Urinary bladder (tissue), 3 donors: ENCODE measurements at regions not wholly inside any gene's neighbourhood (a gene's known extent, or its start where the extent isn't known, plus 50 kb on each side); places are given as distances from the start of the nearest gene placed in this dataset.
"Not testable (repeated sequence)": the region's sequence is repeated elsewhere in the genome, so short reads cannot be mapped to it uniquely, and the experiment has no call there.

Source experiments
- DNase-seq: peaks from one replicate; pipeline ENCODE4 v3.0.0-alpha.2; 2015; ENCODE audit errors: extremely low spot score
- H3K27ac ChIP-seq: one replicate; pipeline ENCODE4 v1.5.1; 2013; ENCODE audit warnings: low read depth, mild to moderate bottlenecking, moderate library complexity
- H3K36me3 ChIP-seq: one replicate; pipeline ENCODE4 v1.6.1; 2013; ENCODE audit warnings: mild to moderate bottlenecking, moderate library complexity; ENCODE audit not compliant: insufficient read depth
- H3K4me1 ChIP-seq: one replicate; pipeline ENCODE4 v1.6.1; 2013; ENCODE audit warnings: mild to moderate bottlenecking, moderate library complexity; ENCODE audit not compliant: insufficient read depth
- H3K4me3 ChIP-seq: one replicate; pipeline ENCODE4 v1.5.1; 2013; ENCODE audit warnings: low read depth, low read length
- WGBS: extraction: QIAGEN DNeasy Blood & Tissue Kit; methylation state at CpG from one replicate; pipeline ENCODE4 v1.1.7; 2013; 5-methylcytosine and 5-hydroxymethylcytosine counted together
- donor health status: healthy with polysubstance abuse.
- donor health status: healthy.

GRCh38 chr3:106482451-106482850 lies 613.6 kb upstream of the CBLB start:
- H3K27ac ChIP-seq: no peak overlapping the region
- H3K4me3 ChIP-seq: no peak overlapping the region
- no peaks in the 10 kb centered on the region for H3K4me1 ChIP-seq
- WGBS: 61% methylated on average over 5 of the region's 5 CpGs
- DNase-seq: no peak
- no peaks in the 10 kb centered on the region for H3K36me3 ChIP-seq

GRCh38 chr3:106485217-106485616 lies 616.4 kb upstream of the CBLB start:
- no peak for DNase-seq
- Histone ChIP-seq H3K36me3 (no peaks in the 10 kb centered on the region), H3K4me3 (no peak overlapping the region), H3K27ac (peak overlapping the region; percentile 10), H3K4me1 (no peaks in the 10 kb centered on the region)

GRCh38 chr3:106485802-106486201 lies 617.0 kb upstream of the CBLB start:
- Histone ChIP-seq H3K27ac (no peak overlapping the region), H3K4me1 (no peaks in the 10 kb centered on the region), H3K36me3 (no peaks in the 10 kb centered on the region), H3K4me3 (no peak overlapping the region)
- DNase-seq: no peak
- 72% methylated on average over 3 of the region's 3 CpGs for WGBS

DNA sequence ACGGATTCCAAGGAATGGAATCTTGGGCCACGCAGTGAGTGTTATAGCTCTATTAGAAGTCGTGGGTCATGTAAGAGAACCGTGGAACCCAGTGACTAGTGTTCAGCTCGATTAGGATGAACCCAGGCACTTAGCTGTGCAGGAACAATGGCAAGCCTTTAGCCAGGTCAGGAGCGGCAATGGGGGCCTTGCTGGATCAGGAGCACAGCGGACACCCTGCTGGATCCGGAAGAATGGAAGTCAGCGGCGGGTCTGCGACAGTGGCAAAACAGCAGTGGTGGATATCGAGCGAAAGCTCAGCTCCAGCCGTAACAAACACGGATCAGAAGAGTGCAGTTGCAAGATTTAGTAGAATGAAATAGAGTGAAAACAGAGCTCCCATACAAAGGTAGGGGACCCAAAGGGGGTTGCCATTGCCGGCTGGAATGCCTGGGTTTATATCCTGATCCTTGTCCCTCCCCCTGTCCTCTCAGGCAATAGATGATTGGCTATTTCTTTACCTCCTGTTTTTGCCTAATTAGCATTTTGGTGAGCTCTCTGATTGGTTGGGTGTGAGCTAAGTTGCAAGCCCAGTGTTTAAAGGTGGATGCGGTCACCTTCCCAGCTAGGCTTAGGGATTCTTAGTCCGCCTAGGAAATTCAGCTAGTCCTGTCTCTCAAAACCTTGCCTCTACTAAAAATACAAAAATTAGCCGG lies 618.3 kb upstream of the CBLB start:
- not testable (repeated sequence) for H3K27ac ChIP-seq, H3K4me1 ChIP-seq, H3K4me3 ChIP-seq, DNase-seq, H3K36me3 ChIP-seq
- 97% methylated on average over 19 of the region's 19 CpGs for WGBS

DNA sequence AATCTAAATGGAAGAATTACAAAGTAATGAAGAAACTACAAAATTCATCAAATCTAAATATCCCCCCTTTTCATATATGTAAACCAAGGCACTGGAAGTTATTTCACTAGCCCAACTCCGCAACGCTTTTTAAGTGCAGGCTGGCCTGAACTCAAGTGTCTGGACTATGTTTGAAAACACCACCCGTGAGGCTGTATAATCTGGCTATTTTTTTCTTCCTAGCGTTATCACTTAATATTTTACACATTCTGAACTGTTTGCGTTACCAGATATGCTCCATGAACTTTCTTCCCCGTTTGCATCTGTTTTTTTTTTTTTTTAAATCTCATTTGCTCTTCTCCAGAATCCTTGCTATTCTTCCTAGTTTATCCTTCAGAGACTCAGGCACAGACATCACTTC lies 619.5 kb upstream of the CBLB start:
- 35% methylated on average over 6 of the region's 6 CpGs for WGBS

GRCh38 chr3:106491796-106492195 lies 623.0 kb upstream of the CBLB start:
- Histone ChIP-seq H3K4me3 (no peak overlapping the region), H3K36me3 (no peaks in the 10 kb centered on the region), H3K27ac (no peak overlapping the region), H3K4me1 (no peaks in the 10 kb centered on the region)
- DNase-seq: no peak

More for the DNA sequence above, 619.5 kb upstream of the CBLB start:
- Histone ChIP-seq H3K4me3 (no peak overlapping the region), H3K4me1 (no peaks in the 10 kb centered on the region), H3K36me3 (no peaks in the 10 kb centered on the region), H3K27ac (no peak overlapping the region)
- DNase-seq: no peak

DNA sequence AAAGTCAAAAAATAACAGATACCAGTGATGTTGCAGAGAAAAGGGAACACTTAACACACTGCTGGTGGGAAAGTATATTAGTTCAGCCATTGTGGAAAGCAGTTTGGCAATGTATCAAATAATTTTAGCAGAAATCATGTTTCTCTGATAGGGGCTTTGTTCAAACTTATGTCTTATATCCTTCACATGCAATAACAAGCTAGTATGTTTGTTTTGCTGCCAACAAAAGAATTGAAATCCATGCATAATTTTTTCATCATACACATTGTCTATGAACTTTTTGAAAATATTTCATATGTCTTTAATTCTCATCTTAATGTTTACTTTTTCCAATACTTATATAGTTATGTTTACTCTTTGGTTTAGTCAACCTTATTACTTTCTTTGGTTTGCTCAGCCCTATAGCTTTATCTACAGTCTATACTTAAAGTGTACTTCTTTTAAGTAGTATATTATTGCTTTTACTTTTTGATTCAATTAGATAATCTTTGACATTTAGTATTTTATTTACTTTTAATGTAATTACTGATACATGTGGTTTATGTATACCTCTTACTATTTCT lies 639.6 kb upstream of the CBLB start:
- Histone ChIP-seq H3K36me3 (no peaks in the 10 kb centered on the region), H3K27ac (no peak overlapping the region), H3K4me1 (no peaks in the 10 kb centered on the region), H3K4me3 (no peak overlapping the region)
- DNase-seq: no peak

GRCh38 chr3:106510206-106510605 lies 641.4 kb upstream of the CBLB start:
- H3K27ac ChIP-seq: no peak overlapping the region
- WGBS: 37% methylated on average over 1 of the region's 1 CpG
- no peak overlapping the region for H3K4me3 ChIP-seq
- no peaks in the 10 kb centered on the region for H3K36me3 ChIP-seq
- no peaks in the 10 kb centered on the region for H3K4me1 ChIP-seq
- no peak for DNase-seq

GRCh38 chr3:106512846-106513245 lies 644.0 kb upstream of the CBLB start:
- Histone ChIP-seq H3K36me3 (no peaks in the 10 kb centered on the region), H3K4me3 (no peak overlapping the region), H3K27ac (no peak overlapping the region), H3K4me1 (no peaks in the 10 kb centered on the region)
- DNase-seq: no peak
- WGBS: 99% methylated on average over 1 of the region's 1 CpG

DNA sequence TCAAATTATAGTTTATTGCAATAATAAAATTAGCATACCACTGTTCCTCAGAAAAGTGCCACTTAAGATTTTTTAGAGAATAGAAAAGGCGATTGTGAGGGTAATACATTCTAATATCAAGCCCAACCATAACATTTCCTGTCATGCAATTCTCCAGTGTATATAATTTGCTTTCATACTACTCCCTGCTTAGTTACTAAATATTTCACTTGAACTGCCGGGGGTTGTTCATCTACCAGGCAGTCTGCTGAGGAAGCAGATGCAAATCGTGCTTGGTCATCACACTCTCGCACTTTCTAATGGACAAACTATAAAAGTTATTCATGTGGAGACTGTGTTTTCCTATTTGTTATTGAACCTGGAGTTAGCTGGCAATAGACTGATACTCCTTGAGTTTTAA lies 645.6 kb upstream of the CBLB start:
- H3K4me1 ChIP-seq: no peaks in the 10 kb centered on the region
- 73% methylated on average over 4 of the region's 4 CpGs for WGBS
- peak overlapping the region; percentile 38 for H3K27ac ChIP-seq
- no peak for DNase-seq
- no peaks in the 10 kb centered on the region for H3K36me3 ChIP-seq
- no peak overlapping the region for H3K4me3 ChIP-seq

DNA sequence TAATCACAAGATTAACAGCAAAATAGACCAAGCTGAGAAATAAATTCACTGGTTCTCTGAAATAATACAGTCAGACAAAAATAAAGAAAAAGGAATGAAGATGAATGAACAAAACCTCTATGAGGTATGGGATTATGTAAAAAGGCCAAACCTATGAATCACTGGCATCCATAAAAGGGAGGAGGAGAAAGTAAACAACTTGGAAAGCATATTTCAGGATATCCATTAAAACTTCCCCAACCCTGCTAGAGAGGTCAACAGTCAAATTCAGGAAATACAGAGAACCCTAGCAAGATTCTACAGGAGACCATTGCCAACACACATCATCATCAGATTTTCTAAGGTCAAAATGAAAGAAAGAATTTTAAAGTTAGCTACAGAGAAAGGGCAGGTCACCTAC lies 649.7 kb upstream of the CBLB start:
- H3K27ac ChIP-seq: no peak overlapping the region
- DNase-seq: no peak
- no peaks in the 10 kb centered on the region for H3K36me3 ChIP-seq
- no peak overlapping the region for H3K4me3 ChIP-seq
- H3K4me1 ChIP-seq: no peaks in the 10 kb centered on the region

- Histone ChIP-seq H3K36me3 (no peaks in the 10 kb centered on the region), H3K4me3 (no peak overlapping the region), H3K4me1 (no peaks in the 10 kb centered on the region), H3K27ac (no peak overlapping the region)
- no peak for DNase-seq
- WGBS: 91% methylated on average over 4 of the region's 4 CpGs
Observed at GRCh38 chr3:106522397-106522796, 653.6 kb upstream of the CBLB start.

DNA sequence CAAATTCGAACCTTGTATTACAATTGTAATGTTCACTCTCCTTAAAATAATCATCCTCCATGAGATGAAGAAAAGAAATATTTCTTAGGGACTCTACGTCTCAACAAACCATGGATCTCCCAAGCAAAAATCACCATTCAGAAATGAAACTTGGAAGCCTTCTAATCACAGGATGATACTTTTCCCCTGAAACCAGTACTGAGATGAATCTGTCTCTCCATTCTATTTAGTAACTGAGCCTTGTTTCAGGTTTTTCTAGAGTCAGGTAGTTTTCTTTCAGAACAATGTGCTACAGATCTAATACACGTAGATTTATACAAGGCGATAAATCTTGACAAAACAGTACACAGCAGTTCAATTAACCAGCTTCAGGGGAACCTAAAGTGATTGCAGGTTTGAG lies 660.1 kb upstream of the CBLB start:
- Histone ChIP-seq H3K27ac (no peak overlapping the region), H3K36me3 (no peaks in the 10 kb centered on the region), H3K4me3 (no peak overlapping the region), H3K4me1 (no peaks in the 10 kb centered on the region)
- 93% methylated on average over 4 of the region's 4 CpGs for WGBS
- no peak for DNase-seq

GRCh38 chr3:106529738-106530137 lies 660.9 kb upstream of the CBLB start:
- Histone ChIP-seq H3K4me1 (no peaks in the 10 kb centered on the region), H3K36me3 (no peaks in the 10 kb centered on the region), H3K27ac (no peak overlapping the region), H3K4me3 (no peak overlapping the region)
- no peak for DNase-seq

DNA sequence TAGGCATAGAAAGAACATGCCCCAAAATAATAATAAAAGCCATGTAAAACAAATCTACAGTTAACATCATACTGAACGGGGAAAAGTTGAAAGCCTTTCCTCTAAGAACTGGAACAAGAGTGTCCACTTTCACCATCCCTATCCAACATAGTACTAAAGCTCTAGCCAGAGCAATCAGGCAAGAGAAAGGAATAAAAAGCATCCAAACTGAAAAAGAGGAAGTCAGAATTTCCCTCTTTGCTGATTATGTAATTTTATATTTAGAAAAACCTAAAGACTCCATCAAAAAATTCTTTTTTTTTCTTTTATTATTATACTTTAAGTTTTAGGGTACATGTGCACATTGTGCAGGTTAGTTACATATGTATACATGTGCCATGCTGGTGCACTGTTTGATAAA lies 661.6 kb upstream of the CBLB start:
- WGBS: 89% methylated on average over 1 of the region's 1 CpG
- no peaks in the 10 kb centered on the region for H3K36me3 ChIP-seq
- no peak overlapping the region for H3K27ac ChIP-seq
- no peak for DNase-seq
- no peak overlapping the region for H3K4me3 ChIP-seq
- H3K4me1 ChIP-seq: no peaks in the 10 kb centered on the region
